Fibroblast of lung (primary cell): ENCODE measurements at regions not wholly inside any gene's neighbourhood (a gene's known extent, or its start where the extent isn't known, plus 50 kb on each side); places are given as distances from the start of the nearest gene placed in this dataset.

Experiments
- DNase-seq, 2 donors: peaks; one replicate each; pipeline versions ENCODE4 v3.0.0 to v3.0.0-alpha.2; 2010; ENCODE audit warnings: low read depth in 2 of 2
- H2AFZ ChIP-seq: 2 replicates; pipeline ENCODE4 v1.5.1; 2012; ENCODE audit warnings: low read length, control low read depth, inconsistent platforms
- H3K27ac ChIP-seq: 2 replicates; pipeline ENCODE4 v1.5.1; 2011; ENCODE audit warnings: low read length, control low read depth; ENCODE audit not compliant: insufficient read depth
- H3K27me3 ChIP-seq: 2 replicates; pipeline ENCODE4 v1.5.1; 2011; ENCODE audit warnings: mild to moderate bottlenecking, low read length; ENCODE audit not compliant: control insufficient read depth, insufficient read depth
- H3K36me3 ChIP-seq: 2 replicates; pipeline ENCODE4 v1.5.1; 2011; ENCODE audit warnings: low read length; ENCODE audit not compliant: control insufficient read depth, insufficient read depth
- H3K4me1 ChIP-seq: 2 replicates; pipeline ENCODE4 v1.5.1; 2011; ENCODE audit warnings: low read length; ENCODE audit not compliant: control insufficient read depth, insufficient read depth; ENCODE audit errors: extremely low read depth
- H3K4me2 ChIP-seq: 2 replicates; pipeline ENCODE4 v1.5.1; 2011; ENCODE audit warnings: low read length, control low read depth; ENCODE audit not compliant: insufficient read depth; ENCODE audit errors: extremely low read depth
- H3K4me3 ChIP-seq, 4 experiments: fragments of 200-600 bp in 1 of 4; sonication (generic) in 1 of 4; replicated peaks in 1 of 4; 2 replicates each; pipeline ENCODE4 v1.5.1; 2011 to 2016; ENCODE audit warnings: low read length in 4 of 4, low read depth in 3 of 4, mild to moderate bottlenecking in 3 of 4, control low read depth in 2 of 4, inconsistent platforms in 1 of 4, mixed read lengths in 1 of 4; ENCODE audit not compliant: insufficient read depth in 1 of 4; ENCODE audit errors: control extremely low read depth in 1 of 4
- H3K79me2 ChIP-seq: 2 replicates; pipeline ENCODE4 v1.5.1; 2012; ENCODE audit warnings: mild to moderate bottlenecking, low read length, inconsistent platforms; ENCODE audit not compliant: control insufficient read depth, insufficient read depth
- H3K9ac ChIP-seq: 2 replicates; pipeline ENCODE4 v1.5.1; 2011; ENCODE audit warnings: mild to moderate bottlenecking, low read length, control low read depth; ENCODE audit not compliant: insufficient read depth
- H3K9me3 ChIP-seq: 2 replicates; pipeline ENCODE4 v1.5.1; 2012; ENCODE audit warnings: low read depth, low read length; ENCODE audit not compliant: control insufficient read depth, insufficient read depth
- H4K20me1 ChIP-seq: 2 replicates; pipeline ENCODE4 v1.5.1; 2011; ENCODE audit warnings: low read length; ENCODE audit not compliant: control insufficient read depth, insufficient read depth; ENCODE audit errors: extremely low read depth
- EZH2 ChIP-seq: IDR thresholded peaks from 2 replicates; pipeline ENCODE4 v1.5.1; 2012; ENCODE audit warnings: low read length, control low read depth, mild to moderate bottlenecking; ENCODE audit errors: missing control alignments
- TF ChIP-seq, protein P1 (sequence below), 2 donors: IDR thresholded peaks in 1 of 2; conservative IDR thresholded peaks in 1 of 2; 1 replicate in 1 of 2; 2 replicates in 1 of 2; pipeline ENCODE4 v1.5.1; 2011 to 2012; ENCODE audit warnings: low read length in 2 of 2, control low read depth in 1 of 2, inconsistent platforms in 1 of 2, low read depth in 1 of 2, mild to moderate bottlenecking in 1 of 2

DNA sequence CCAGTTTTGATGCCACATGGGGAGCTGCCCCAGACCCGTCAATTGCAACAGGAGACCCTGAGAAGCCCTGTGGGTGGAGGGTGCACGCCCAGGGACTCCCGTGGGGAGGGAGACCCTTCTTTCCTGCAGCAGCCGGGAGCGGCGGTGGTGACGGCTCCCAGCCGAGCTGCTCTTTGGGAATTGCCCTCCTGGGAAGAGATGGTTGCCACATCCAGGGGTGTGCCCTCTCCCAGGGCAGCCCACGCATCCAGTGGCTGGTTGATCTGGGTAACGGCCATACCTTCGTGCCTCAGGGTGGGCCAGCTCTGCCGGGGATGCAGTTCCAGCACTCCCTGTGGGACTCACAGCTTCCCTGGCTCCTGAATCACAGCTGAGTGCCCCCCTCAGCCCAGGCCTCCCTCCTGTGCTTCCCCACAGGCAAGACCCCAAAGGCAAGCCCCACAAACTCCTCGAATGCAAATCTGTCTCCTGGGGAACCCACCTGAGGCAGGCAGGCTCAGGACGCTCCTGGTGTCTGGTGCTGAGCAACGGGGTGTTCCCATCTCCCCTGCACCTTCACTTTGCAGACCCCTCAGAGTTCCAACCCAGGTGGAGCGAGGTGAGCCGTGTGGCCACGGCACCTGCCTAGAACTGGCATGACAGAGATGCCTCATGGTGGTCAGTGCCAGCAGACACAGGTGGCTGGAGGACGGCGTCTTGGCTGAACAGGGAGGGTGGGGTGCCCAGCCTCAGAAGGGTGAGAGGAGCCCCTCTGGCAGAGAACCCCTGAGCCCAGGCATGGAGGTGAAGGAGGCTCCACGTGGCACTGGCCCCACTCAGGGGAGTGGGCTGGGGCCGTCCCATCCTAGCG, 1027.4 kb downstream of the BRD1 start:
- Histone ChIP-seq H3K79me2 (no peaks in the 10 kb centered on the region), H4K20me1 (no peaks in the 10 kb centered on the region), H3K9me3 (peaks cover 3% of the 10 kb centered on the region), H3K27ac (no peak overlapping the region), H3K36me3 (no peaks in the 10 kb centered on the region), H3K4me1 (no peaks in the 10 kb centered on the region), H3K4me2 (no peak overlapping the region), H2AFZ (no peak overlapping the region), H3K4me3 (no peak overlapping the region), H3K27me3 (no peaks in the 10 kb centered on the region), H3K9ac (no peak overlapping the region)
- TF ChIP-seq, protein P1, sequence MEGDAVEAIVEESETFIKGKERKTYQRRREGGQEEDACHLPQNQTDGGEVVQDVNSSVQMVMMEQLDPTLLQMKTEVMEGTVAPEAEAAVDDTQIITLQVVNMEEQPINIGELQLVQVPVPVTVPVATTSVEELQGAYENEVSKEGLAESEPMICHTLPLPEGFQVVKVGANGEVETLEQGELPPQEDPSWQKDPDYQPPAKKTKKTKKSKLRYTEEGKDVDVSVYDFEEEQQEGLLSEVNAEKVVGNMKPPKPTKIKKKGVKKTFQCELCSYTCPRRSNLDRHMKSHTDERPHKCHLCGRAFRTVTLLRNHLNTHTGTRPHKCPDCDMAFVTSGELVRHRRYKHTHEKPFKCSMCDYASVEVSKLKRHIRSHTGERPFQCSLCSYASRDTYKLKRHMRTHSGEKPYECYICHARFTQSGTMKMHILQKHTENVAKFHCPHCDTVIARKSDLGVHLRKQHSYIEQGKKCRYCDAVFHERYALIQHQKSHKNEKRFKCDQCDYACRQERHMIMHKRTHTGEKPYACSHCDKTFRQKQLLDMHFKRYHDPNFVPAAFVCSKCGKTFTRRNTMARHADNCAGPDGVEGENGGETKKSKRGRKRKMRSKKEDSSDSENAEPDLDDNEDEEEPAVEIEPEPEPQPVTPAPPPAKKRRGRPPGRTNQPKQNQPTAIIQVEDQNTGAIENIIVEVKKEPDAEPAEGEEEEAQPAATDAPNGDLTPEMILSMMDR (conservative IDR thresholded peaks at IDR 0.05 in 1 of 2, IDR thresholded peaks at IDR 0.05 in 1 of 2; ENCODE audit: low read depth in 1 of 2, low read length in 2 of 2), result no peak
- no peak for TF ChIP-seq EZH2
- DNase-seq, result no peak

DNA sequence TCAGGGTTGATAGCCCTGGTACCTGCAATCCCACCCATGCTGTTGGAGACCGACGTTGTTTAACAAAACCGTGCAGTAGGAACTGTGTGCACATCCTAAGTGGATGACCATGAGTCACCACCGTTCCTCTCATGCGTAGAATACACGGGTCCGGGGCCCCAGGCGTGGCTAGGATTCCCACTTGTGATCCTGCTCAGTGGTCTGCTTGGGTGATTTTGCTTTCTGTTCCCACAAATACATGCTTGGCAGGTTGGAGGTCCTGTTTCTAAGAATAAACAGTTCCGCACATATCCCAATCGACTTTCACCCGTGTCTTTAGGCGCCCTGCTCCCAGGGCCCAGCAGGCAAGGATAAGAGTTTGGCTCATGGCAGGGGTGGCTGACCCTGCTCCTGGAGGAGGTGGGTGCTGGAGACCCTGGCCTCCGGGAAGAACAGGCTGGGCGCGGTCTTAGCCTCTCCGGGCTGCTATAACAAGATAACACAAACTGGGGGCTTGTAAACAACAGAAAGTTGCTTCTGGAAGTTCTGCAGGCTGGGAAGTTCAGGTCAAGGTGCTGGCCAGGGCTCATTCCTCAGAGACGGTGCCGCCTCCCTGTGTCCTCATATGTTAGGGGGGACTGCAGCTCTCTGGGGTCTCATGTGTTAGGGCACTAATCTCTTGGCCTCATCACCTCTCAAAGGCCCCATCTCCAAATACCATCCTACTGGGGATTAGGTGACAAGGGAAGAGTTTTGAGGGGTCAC, 1028.3 kb downstream of the BRD1 start:
- Histone ChIP-seq H3K36me3 (no peaks in the 10 kb centered on the region), H2AFZ (no peak overlapping the region), H3K4me3 (no peak overlapping the region), H3K27ac (no peak overlapping the region), H3K9ac (no peak overlapping the region), H3K4me1 (no peaks in the 10 kb centered on the region), H4K20me1 (no peaks in the 10 kb centered on the region), H3K9me3 (peaks cover 3% of the 10 kb centered on the region), H3K4me2 (no peak overlapping the region), H3K79me2 (no peaks in the 10 kb centered on the region), H3K27me3 (no peaks in the 10 kb centered on the region)
- DNase-seq, result no peak
- TF ChIP-seq EZH2, result no peak
- TF ChIP-seq, protein P1 (conservative IDR thresholded peaks at IDR 0.05 in 1 of 2, IDR thresholded peaks at IDR 0.05 in 1 of 2; ENCODE audit: low read depth in 1 of 2, low read length in 2 of 2), result no peak
